Activated CD8-positive, alpha-beta memory T cell treated with anti-CD3 and anti-CD28 coated beads, Interleukin-2, amount 50 U/mL, for 1 hour (primary cell): ENCODE measurements at regions not wholly inside any gene's neighbourhood (a gene's known extent, or its start where the extent isn't known, plus 50 kb on each side); places are given as distances from the start of the nearest gene placed in this dataset.

Experiments
- DNase-seq: peaks from one replicate; pipeline ENCODE4 v3.0.0-alpha.2; 2020; ENCODE audit errors: extremely low read depth

DNA sequence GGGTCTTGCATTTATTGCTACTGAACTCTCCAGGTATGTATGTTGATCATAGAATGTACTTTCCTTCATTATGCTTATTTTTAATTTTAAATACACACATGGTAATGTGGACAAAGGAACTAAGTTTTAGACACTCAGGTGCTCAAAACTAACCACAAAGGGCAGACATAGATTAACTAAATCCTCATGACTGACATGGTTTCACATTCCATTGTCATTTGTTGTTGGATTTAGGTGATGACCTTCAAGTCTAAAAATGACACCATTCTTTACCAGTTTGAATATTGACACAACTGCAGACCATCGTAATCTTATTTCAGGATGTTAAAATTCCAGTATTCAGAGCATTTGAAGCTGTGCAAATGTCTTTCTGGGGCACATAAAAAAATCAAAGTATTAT lies 128.4 kb downstream of the BBS10 start:
- no peak for DNase-seq

- no peak for DNase-seq
Observed at GRCh38 chr12:76216585-76217472, 131.4 kb downstream of the BBS10 start.

DNA sequence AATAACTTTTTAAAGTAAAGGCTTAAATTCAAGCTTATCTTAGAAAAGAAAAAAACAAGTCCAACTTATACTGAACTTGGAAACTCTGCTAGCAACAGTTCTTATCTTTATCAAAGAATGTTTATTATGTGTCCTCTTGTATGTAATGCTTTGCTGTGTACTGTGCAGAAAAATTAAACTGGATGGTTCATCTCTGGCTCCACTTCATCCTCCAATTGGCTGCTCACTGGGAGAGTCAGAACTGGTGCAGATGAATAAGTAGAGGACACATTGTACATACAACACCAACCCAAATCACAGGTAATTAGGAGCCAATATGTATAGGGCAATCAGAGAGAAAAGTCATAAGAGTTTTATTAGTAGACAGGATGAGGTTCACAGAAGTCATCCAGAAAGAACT lies 123.6 kb upstream of the NAP1L1 start:
- no peak for DNase-seq

DNA sequence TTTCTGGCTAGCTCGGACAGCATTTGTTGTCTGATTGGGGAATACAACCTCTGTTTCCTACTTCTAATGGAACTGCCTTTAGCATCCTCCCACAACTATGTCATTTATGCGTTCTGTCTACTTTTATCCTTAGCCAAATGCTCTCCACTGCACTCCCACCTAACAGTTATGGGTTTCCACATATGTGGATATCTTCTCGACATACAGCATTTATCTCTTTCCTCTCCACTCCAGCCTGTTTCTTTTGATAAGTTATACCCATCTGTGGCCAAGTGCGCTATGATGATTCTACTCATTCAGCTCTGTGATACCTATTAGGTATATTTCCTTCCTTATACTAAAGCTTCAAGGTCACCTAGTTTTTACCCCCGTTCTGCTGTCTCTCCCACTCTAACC lies 122.2 kb upstream of the NAP1L1 start:
- DNase-seq, result no peak

DNA sequence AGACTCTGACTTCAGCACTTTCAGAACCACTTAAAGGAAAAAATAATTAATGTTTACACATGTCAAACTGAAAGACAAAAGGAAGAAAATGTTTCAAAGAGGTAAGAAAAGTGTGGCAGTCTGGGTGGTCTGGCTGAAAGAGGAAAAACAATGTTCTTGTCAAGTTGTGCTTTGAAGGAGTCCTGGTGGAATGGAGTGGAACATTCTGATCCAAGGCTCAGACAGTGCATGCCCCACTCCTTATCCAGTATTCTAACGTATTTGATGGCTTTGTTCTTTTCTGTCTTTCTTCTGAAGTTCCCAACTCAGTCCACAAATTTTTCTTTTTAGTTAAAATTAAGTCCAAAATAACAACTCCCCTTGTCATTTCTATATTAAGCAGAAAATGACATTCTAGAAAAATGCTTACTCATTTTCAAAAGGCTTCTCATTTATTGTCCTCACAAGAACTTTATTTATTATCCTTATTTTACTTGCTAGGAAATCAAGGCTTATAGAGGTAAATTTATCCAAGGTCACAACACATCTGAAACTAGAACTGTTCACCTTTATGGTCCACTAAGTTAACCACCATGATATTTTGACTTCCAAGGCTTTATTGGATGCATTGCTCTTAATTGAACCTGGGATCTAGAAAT lies 121.7 kb upstream of the NAP1L1 start:
- DNase-seq, result no peak

DNA sequence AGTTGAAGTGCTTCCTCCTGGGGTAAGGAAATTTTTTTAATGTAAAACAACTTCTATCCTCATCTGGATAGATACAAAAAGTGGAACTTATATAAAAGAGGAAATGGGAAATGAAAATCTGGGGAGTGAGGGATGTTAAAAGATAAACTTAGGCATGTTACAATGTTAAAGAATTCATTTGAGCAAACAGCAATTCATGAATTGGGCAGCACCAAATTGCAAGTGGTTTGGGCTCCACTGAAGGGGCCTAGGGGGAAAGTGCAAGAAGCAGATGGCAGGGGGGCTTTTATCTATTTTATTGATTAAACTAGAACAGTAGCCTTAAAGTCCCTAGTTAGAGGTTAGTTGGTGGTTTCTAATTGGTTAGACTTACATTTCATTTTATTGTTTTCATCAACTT lies 118.1 kb upstream of the NAP1L1 start:
- no peak for DNase-seq

- no peak for DNase-seq
Observed at GRCh38 chr12:76201758-76202157, 117.3 kb upstream of the NAP1L1 start.

DNA sequence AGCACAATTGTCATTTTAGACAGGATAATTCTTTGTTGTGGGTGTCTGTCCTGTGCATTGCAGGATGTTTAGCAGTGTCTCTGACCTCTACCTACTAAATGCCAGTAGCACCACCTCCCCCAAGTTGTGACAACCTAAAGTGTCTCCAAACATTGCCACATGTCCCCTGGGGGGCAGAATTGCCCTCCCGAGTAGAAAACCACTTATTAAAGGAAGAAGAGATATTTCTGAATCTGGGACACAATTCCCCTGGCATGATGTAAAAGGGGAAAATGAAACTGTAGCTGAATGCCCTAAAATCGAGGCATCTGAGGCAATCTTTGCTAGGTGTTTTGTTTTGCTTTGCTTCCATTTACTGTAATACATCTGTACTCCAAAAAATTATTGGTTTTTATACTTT lies 116.8 kb upstream of the NAP1L1 start:
- no peak for DNase-seq

DNA sequence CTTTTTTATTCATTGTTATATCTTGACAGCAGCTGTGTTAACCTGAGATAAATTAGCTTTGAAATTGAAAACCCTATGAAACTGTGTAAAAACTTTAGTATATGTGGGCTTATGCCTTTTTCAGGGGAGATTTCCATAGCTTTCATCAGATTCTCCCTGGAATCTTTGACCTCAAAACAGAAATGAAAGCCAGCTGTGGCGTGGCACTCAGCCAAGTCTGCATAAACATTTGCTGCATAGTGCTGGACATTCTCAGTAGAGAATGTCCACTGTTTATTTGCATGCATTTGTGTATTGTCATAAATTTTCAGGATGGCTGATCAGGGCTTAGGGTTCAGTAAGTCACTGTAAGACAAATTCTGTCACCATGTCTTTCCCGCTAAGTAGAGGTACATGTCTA lies 115.3 kb upstream of the NAP1L1 start:
- no peak for DNase-seq

- no peak for DNase-seq
Observed at GRCh38 chr12:76198839-76199238, 114.4 kb upstream of the NAP1L1 start.

DNA sequence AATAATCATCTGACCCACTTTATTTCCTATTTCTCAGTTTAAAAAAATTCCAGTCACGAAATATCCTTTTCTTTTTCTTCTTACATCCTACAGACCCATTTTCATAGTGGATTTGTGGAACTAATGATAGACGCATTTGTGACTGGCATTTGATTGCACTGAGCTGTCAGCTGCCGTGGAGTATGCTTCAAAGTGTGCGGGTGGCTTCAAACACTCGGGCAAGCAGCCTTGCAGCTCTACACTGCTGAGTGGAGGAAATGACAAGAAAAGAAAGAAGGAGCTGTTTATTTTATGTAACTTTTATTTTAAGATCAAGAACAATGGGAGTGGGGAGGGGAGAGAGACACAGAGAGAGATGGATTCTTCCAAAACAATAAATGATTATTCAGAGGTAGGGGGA lies 112.8 kb upstream of the NAP1L1 start:
- no peak for DNase-seq

DNA sequence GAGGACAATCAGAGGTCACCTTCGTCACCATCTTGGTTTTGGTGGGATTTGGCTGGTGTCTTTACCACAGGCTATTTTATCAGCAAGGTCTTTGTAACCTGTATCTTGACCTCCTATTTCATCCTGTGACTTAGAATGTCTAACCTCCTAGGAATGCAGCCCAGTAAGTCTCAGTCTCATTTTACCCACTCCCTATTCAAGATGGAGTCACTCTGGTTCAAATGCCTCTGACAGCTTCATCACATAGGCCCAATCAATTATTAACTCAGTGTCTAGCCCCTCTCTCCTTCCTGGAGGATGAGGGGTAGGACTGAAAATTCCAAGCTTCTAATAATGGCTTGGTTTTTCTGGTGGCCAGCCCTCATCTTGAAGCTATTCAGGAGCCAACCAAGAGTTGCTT lies 111.4 kb upstream of the NAP1L1 start:
- DNase-seq, result no peak

DNA sequence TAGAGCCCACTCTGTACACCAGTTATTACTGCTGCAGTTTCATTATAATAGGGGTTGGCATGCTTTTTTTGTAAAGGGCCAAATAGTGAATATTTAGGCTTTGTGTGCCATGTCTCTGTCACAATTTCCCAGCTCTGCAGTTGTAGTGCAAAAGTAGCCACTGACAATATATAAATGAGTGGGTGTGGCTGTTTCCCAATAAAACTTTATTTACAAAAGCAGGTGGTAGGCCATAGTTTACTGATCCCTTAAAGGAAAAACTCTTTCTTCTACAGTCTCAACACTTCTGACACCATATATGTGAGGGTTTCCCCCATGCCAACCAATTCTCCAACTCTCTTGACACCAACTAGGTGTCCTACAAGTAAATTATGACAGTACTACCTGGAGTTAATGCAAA lies 110.2 kb upstream of the NAP1L1 start:
- DNase-seq, result no peak

DNA sequence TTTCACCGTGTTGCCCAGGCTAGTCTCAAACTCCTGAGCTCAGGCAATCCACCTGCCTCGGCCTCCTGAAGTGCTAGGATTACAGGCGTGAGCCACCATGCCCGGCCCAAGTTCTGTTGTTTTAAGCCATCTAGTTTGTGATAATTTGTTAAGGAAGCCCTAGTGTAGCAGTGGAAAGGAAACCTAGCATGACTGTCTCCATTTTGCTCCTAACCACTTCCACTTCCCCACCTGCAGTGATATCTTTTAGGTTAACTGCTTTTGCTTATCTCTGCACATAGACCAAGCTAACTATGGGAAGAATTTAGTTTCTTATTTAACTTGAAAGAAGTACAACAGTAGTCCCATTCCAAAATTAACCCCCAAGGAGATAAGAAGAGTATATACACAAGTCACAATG lies 109.5 kb upstream of the NAP1L1 start:
- no peak for DNase-seq

DNA sequence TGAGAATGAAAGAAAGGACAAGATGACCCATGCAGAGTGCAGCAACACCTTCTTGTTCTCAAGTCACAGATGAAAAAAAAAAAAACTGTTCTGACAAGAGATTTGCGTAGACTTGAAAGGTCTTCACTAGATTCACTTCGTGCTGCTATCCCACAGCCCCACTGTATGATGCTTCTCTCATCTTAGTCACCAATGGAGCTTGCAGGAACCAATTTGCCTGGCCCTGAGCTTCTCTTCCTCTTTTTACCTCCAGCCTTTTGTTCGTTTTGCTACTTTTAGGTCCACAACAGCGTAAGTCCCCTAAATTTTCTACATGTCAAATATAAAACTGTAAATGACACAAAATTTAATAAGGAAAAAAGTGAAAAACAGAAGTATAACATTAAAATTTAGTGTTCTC lies 107.9 kb upstream of the NAP1L1 start:
- no peak for DNase-seq

DNA sequence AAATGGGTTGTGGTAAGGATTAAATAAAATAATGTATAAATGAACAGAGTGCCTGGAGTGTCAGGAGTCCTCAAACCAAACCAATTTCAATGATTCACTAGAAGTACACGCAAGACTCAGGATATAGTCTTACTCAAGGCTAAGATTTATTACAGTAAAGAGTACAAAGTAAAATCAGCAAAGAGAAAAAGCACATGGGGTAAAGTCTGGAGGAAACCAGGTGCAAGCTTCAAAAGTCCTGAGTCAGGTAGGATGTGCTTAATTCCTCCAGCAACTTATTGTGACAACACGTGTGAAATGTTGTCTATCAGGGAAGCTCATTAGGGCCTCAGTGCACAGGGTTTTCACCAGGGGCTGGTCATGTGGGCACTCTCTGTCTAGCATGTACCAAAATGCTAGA lies 105.8 kb upstream of the NAP1L1 start:
- no peak for DNase-seq

- no peak for DNase-seq
Observed at GRCh38 chr12:76189851-76190250, 105.4 kb upstream of the NAP1L1 start.

DNA sequence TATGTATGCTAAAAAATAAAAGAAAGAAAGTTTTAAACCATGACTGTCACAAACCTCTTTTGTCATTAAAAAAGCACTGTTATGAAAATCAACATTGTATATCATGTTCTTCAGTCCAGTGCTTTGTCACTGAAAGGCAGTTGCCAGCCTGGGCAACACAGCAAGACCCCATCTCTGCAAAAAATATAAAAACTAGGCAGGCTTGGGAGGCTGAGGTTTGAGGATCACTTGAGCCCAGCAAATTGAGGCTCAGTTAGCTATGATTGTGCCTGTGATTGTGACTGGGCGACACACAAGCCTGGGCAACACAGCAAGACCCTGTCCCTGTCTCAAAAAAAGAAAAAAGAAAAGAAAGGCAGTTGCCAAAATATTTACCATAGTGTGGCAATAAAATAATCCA lies 102.7 kb upstream of the NAP1L1 start:
- no peak for DNase-seq

- DNase-seq, result no peak
Observed at GRCh38 chr12:76186131-76186906, 101.8 kb upstream of the NAP1L1 start.

- no peak for DNase-seq
Observed at GRCh38 chr12:76183459-76184186, 99.1 kb upstream of the NAP1L1 start.

- no peak for DNase-seq
Observed at GRCh38 chr12:76180401-76181277, 96.2 kb upstream of the NAP1L1 start.
